ENCODE measurements at regions not wholly inside any gene's neighbourhood (a gene's known extent, or its start where the extent isn't known, plus 50 kb on each side); places are given as distances from the start of the nearest gene placed in this dataset.

DNA sequence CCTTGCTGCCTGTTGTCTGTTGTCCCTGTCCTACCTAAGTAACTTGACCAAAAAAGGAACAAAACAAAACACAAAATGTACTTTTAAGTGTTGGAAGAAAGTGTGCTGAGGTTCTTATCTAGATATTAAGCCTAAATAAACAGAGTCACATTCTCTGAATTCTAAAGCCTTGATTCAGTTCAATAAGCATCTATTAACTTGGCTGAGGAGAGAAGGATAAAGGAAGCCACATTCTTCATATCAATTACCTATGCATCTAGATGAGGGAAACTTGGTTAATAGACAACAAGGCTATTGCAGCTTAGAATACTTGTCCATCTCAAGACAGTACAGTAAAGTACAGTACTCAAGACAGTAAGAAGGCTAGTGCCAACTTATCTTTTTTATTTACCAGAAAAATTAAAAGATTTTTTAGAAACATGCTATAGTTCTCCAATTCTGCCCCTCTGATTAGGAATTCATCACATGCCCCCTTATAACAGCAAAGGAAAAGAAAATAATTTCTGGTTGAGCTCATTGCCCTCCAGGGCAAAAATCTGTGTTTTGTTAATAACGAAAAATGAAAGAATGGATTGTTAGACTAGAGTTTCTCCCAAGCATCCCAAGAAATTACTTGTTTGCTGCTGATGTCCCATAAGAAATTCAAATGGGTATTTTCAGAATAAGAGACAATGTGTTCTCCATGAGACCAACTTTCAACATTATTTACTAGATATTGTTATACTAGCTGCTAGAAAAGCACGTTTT is 546.5 kb upstream of the SEMA3D start:
- peak; percentile 51 for DNase-seq (ENCODE audit: low read depth)
- TF ChIP-seq, protein P1, sequence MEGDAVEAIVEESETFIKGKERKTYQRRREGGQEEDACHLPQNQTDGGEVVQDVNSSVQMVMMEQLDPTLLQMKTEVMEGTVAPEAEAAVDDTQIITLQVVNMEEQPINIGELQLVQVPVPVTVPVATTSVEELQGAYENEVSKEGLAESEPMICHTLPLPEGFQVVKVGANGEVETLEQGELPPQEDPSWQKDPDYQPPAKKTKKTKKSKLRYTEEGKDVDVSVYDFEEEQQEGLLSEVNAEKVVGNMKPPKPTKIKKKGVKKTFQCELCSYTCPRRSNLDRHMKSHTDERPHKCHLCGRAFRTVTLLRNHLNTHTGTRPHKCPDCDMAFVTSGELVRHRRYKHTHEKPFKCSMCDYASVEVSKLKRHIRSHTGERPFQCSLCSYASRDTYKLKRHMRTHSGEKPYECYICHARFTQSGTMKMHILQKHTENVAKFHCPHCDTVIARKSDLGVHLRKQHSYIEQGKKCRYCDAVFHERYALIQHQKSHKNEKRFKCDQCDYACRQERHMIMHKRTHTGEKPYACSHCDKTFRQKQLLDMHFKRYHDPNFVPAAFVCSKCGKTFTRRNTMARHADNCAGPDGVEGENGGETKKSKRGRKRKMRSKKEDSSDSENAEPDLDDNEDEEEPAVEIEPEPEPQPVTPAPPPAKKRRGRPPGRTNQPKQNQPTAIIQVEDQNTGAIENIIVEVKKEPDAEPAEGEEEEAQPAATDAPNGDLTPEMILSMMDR (conservative IDR thresholded peaks at IDR 0.05; ENCODE audit: low read depth, low read length) = no peak
- no peak overlapping the region for H3K4me3 ChIP-seq (ENCODE audit: low read depth, low read length)

DNA sequence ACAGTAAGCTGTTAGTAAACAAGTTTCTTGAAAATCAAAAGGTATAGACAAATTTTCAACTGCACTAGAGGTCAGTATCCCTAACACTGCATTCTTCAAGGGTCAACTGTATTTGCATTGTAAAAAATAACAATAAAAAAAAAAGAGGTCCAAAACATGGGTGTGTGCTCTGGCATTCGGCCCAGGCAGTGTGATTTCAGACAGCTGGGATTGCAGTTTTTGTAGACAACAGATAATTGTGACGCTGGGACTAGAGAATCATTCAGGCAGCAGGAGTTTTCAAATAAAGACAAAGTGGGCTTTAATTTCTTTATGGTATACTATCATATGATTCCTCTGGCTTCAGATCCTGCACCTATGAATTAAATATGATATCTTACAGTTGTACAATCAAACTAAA is 543.2 kb upstream of the SEMA3D start:
- TF ChIP-seq, protein P1 (conservative IDR thresholded peaks at IDR 0.05; ENCODE audit: low read depth, low read length) = no peak
- H3K4me3 ChIP-seq (ENCODE audit: low read depth, low read length) = no peak overlapping the region
- no peak for DNase-seq (ENCODE audit: low read depth)

DNA sequence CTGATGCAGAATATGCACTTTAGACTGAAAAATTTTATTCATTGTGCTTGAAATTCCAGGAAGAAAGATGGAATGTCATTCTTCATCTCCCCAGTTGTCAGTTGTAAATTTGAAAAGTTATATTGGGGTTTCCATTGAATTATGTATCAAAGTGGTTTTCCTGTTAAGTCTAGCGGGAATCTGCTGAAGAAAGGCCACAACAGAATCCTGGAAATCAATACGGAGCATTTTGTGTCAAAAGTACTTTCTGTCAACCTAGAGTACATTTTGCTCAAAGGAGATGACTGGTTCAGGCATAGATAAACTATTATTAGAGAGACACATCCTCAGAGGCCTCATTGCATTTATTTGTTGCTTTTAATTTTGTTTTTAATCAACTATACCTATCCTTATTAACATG is 538.2 kb upstream of the SEMA3D start:
- H3K4me3 ChIP-seq (ENCODE audit: low read depth, low read length) = no peak overlapping the region
- DNase-seq (ENCODE audit: low read depth) = no peak
- TF ChIP-seq, protein P1 (conservative IDR thresholded peaks at IDR 0.05; ENCODE audit: low read depth, low read length) = no peak

DNA sequence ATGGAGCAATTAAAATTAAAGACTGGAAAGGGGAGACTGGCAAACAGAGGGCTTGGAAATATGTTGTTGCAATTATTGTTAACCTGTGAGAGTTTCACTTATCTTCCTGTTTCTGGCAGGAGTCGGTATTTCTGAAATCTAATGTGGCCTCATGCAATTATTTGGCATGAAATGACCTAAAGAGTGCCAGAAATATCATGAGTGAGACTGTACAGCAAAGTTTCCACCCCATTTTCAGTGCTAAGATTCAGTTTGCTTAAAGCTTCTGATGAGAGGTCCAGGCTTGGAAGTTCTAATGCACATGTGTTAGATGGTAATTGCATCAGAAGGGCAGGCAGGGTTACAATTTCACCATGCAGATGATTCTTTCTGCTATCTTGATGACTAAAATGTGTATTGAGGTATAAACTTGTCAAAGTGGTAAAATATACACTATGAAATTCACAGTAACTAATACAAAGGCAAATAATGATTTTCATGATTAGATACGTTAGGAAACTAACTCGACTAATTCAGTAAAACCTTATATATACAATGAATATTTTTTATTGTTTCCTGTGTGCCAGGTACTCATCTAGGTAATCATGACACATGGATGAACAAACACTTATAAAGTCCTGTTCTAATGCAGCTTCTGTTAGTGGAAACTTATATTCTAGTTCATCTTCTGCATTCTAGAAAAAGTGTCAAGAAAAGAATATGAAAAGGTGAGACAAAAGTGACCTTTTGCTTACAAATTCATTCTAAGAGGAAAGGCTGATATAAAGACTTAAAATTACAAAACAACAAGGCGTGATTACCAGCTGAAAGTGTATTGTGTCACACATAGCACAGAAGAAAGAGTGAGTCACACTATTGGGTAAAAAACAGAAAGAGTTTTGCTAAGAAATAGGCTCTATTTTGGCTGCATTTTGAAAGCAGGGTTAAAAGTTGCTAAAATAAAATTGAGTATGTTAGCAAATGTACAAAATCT is 533.4 kb upstream of the SEMA3D start:
- no peak overlapping the region for H3K4me3 ChIP-seq (ENCODE audit: low read depth, low read length)
- TF ChIP-seq, protein P1 (conservative IDR thresholded peaks at IDR 0.05; ENCODE audit: low read depth, low read length) = no peak
- peak; percentile 46 for DNase-seq (ENCODE audit: low read depth)

DNA sequence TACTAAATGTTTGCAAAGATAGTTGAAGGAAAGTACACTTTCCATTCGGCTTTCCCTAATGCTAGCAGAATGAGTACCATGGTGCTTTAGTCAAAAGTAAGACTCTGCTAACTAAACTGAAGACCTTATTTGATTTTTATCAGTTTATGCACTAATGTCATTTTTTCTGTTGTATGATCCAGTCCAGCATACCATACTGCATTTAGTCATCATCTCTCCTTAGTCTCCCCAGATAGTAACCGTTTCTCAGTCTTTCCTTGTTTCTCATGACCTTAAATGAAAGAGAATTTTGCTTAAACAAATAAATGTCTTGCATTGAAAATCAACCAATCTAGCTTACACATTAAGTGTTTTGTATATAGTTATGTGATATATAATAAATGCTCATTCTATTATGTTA is 529.5 kb upstream of the SEMA3D start:
- no peak overlapping the region for H3K4me3 ChIP-seq (ENCODE audit: low read depth, low read length)
- TF ChIP-seq, protein P1 (conservative IDR thresholded peaks at IDR 0.05; ENCODE audit: low read depth, low read length) = no peak
- DNase-seq (ENCODE audit: low read depth) = no peak

DNA sequence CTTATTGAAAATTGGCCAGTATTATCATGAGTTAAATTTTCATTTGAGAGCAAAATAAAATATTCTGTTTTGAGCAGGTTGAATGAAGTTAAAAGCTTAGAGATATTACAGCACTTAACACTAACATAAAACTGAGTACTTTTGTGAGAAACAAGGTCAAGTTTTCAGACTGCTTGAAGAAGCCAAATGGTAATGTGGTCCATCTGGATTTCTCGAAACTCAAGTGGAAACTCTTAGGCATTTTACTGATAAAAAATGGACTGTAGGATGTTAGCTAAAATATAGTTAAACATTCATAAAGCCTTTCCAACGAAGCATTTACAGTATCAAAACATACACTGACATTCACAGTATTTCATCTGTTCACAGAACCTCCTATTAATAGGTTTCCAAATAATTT is 528.1 kb upstream of the SEMA3D start:
- no peak for DNase-seq (ENCODE audit: low read depth)
- TF ChIP-seq, protein P1 (conservative IDR thresholded peaks at IDR 0.05; ENCODE audit: low read depth, low read length) = no peak
- H3K4me3 ChIP-seq (ENCODE audit: low read depth, low read length) = no peak overlapping the region

Measured in epithelial cell of proximal tubule (primary cell).